ENCODE measurements at regions not wholly inside any gene's neighbourhood (a gene's known extent, or its start where the extent isn't known, plus 50 kb on each side); places are given as distances from the start of the nearest gene placed in this dataset.

DNA sequence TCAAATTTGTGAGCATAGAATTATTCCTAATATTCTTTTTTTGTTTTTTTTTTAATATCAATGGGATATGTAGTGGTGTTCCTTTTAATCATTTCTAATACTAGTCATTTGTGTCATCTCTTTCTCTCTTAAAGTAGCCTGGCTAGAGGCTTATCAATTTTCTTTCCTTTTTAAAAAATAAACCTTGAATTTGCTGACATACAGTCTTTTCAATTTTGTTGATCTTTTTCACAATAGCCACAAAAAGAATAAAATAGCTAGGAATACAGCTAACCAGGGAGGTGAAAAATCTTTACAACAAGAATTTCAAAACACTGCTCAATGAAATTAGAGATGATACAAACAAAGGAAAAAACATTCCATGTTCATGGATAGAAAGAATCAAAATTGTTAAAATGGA, 192.6 kb downstream of the ARL6IP6 start:
- no peak for TF ChIP-seq POLR2A (IDR thresholded peaks at IDR 0.05; ENCODE audit: extremely low read depth, insufficient read length)
- TF ChIP-seq, protein P1, sequence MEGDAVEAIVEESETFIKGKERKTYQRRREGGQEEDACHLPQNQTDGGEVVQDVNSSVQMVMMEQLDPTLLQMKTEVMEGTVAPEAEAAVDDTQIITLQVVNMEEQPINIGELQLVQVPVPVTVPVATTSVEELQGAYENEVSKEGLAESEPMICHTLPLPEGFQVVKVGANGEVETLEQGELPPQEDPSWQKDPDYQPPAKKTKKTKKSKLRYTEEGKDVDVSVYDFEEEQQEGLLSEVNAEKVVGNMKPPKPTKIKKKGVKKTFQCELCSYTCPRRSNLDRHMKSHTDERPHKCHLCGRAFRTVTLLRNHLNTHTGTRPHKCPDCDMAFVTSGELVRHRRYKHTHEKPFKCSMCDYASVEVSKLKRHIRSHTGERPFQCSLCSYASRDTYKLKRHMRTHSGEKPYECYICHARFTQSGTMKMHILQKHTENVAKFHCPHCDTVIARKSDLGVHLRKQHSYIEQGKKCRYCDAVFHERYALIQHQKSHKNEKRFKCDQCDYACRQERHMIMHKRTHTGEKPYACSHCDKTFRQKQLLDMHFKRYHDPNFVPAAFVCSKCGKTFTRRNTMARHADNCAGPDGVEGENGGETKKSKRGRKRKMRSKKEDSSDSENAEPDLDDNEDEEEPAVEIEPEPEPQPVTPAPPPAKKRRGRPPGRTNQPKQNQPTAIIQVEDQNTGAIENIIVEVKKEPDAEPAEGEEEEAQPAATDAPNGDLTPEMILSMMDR (IDR thresholded peaks at IDR 0.05; ENCODE audit: low read depth, low read length), result no peak
- TF ChIP-seq, protein P2, sequence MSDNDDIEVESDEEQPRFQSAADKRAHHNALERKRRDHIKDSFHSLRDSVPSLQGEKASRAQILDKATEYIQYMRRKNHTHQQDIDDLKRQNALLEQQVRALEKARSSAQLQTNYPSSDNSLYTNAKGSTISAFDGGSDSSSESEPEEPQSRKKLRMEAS (IDR thresholded peaks at IDR 0.05; ENCODE audit: low read depth, low read length), result no peak
- TF ChIP-seq MYC (IDR thresholded peaks at IDR 0.05; ENCODE audit: low read depth, low read length), result no peak

Data from NB4 (cell line).